ENCODE measurements at regions not wholly inside any gene's neighbourhood (a gene's known extent, or its start where the extent isn't known, plus 50 kb on each side); places are given as distances from the start of the nearest gene placed in this dataset.

DNA sequence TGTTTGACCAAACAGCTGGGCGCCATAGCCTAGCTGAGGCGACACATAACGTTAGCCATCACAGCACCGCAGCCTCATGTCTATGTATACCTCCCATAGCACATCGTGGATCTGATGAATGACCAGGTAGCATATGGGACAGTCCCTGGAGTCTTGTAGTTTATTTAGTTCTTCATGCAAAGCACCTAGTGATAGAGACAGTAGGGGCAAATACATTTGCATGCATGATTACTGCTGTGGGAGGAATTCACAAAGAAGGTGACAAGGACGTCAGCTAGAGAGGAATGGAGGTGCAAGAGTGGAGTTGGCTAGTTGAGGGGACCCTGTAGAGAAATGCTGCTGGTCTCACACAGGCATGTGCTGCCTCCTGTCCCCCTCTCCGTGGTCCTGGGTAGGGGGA, 478.9 kb upstream of the HS6ST1 start:
- Histone ChIP-seq H3K9me3 (ENCODE audit: insufficient read depth, low read depth, low read length) (no peaks in the 10 kb centered on the region), H3K9ac (ENCODE audit: low read depth, low read length) (no peak overlapping the region), H3K27me3 (ENCODE audit: insufficient read depth, low read length) (no peaks in the 10 kb centered on the region), H3K4me1 (ENCODE audit: insufficient read depth, low read length) (no peaks in the 10 kb centered on the region), H3K27ac (ENCODE audit: low read length) (no peak overlapping the region), H3K36me3 (ENCODE audit: insufficient read depth, low read depth, low read length) (no peaks in the 10 kb centered on the region), H3K4me3 (ENCODE audit: low read length) (no peak overlapping the region)

DNA sequence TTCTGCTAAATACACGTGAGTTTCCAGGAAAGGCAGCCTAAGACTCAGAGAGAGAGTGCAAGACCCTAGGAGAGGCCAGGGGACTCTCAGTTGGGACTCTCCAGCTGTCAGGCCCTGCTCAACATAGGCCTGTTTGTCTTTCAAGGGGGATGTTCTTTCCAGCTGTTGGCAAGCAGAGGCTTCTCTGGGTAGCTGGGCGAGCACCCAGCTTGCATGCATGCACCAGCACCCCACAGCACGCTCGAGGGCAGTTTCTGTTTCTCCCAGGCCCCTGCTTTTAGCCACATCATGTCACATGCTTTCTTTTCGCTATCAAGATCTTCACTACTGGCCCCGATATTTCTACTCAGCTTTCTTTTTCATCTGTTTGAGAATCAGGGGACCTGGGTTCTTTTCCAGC, 479.3 kb upstream of the HS6ST1 start:
- H3K27ac ChIP-seq (ENCODE audit: low read length) = no peak overlapping the region
- H3K36me3 ChIP-seq (ENCODE audit: insufficient read depth, low read depth, low read length) = no peaks in the 10 kb centered on the region
- no peaks in the 10 kb centered on the region for H3K9me3 ChIP-seq (ENCODE audit: insufficient read depth, low read depth, low read length)
- no peaks in the 10 kb centered on the region for H3K27me3 ChIP-seq (ENCODE audit: insufficient read depth, low read length)
- H3K4me1 ChIP-seq (ENCODE audit: insufficient read depth, low read length) = no peaks in the 10 kb centered on the region
- H3K9ac ChIP-seq (ENCODE audit: low read depth, low read length) = no peak overlapping the region
- no peak overlapping the region for H3K4me3 ChIP-seq (ENCODE audit: low read length)

DNA sequence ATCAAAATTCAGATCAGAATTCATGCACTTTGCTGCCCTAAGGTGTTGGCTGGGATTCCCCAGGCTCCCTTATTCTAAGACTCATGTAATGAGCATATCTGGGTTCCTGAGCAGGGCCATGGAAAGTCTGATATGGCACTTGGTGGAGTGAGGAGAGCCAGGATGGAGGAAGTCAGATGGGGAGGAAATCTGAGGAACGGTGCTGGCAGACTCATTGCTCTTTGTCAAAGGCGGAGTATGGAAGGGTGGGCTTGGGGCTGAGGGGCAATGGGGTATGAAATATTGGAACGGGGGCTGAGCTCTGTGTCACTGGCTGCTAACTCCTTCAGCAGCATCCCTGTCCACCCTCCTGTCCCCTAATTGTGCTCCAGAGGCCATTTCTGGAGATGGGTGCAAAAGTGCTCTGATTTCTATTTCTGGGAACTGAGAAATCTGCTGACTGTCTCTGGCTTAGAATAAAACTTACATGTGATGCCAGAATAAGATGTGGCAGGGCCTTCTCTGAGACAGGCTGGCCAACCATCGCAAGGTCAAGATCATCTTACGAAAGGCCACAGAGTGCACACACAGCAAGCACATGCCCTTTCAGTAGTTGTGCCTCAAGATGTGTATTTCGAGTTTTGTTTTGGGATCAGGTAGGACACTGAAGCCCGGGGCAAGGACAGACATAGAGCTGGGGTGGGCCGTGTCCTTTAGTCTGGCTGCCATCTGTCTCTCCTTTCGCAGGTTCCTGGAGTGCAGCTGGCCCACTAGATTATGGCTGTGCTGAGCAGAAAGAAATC, 480.0 kb upstream of the HS6ST1 start:
- Histone ChIP-seq H3K4me1 (ENCODE audit: insufficient read depth, low read length) (no peaks in the 10 kb centered on the region), H3K9me3 (ENCODE audit: insufficient read depth, low read depth, low read length) (no peaks in the 10 kb centered on the region), H3K27ac (ENCODE audit: low read length) (no peak overlapping the region), H3K27me3 (ENCODE audit: insufficient read depth, low read length) (no peaks in the 10 kb centered on the region), H3K9ac (ENCODE audit: low read depth, low read length) (no peak overlapping the region), H3K36me3 (ENCODE audit: insufficient read depth, low read depth, low read length) (no peaks in the 10 kb centered on the region), H3K4me3 (ENCODE audit: low read length) (no peak overlapping the region)

DNA sequence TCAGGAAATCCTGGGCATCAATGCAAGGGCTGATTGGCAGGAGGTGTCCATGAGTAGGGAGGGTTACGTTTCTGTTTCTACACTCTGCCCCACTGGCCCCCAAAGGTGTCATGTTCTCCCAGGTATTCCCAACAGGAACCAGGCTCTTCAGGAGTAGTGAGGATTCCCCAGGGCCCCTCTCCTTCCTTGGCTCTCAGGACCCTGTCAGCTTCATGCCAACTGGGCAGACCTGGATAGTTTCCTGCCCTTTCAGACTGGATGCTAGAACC, 480.6 kb upstream of the HS6ST1 start:
- no peak overlapping the region for H3K9ac ChIP-seq (ENCODE audit: low read depth, low read length)
- H3K4me3 ChIP-seq (ENCODE audit: low read length) = no peak overlapping the region
- no peaks in the 10 kb centered on the region for H3K9me3 ChIP-seq (ENCODE audit: insufficient read depth, low read depth, low read length)
- H3K27ac ChIP-seq (ENCODE audit: low read length) = no peak overlapping the region
- H3K27me3 ChIP-seq (ENCODE audit: insufficient read depth, low read length) = no peaks in the 10 kb centered on the region
- no peaks in the 10 kb centered on the region for H3K4me1 ChIP-seq (ENCODE audit: insufficient read depth, low read length)
- no peaks in the 10 kb centered on the region for H3K36me3 ChIP-seq (ENCODE audit: insufficient read depth, low read depth, low read length)

DNA sequence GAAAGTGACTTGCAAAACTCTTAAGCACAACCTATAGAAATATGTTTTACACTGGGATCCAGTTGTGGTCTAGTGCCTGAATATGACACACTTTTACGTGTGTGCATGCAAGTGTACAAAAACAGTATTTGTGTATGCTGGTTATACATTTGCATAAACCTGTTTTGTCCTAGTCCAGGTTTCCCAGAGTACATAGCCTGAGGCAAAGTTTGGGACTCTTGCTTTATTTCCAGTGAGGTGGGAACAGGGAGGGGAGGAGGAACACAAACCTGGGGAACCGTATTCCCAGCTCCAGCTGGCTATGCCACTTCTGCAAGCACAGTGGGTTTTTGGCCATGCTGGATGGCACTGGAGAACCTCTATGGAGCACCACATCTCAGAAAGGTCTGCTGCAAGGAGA, 481.1 kb upstream of the HS6ST1 start:
- H3K4me3 ChIP-seq (ENCODE audit: low read length) = no peak overlapping the region
- H3K27ac ChIP-seq (ENCODE audit: low read length) = no peak overlapping the region
- H3K4me1 ChIP-seq (ENCODE audit: insufficient read depth, low read length) = no peaks in the 10 kb centered on the region
- H3K36me3 ChIP-seq (ENCODE audit: insufficient read depth, low read depth, low read length) = no peaks in the 10 kb centered on the region
- no peaks in the 10 kb centered on the region for H3K27me3 ChIP-seq (ENCODE audit: insufficient read depth, low read length)
- no peak overlapping the region for H3K9ac ChIP-seq (ENCODE audit: low read depth, low read length)
- no peaks in the 10 kb centered on the region for H3K9me3 ChIP-seq (ENCODE audit: insufficient read depth, low read depth, low read length)

GRCh38 chr2:128801576-128801975, 482.9 kb upstream of the HS6ST1 start:
- Histone ChIP-seq H3K4me3 (ENCODE audit: low read length) (no peak overlapping the region), H3K9me3 (ENCODE audit: insufficient read depth, low read depth, low read length) (no peaks in the 10 kb centered on the region), H3K9ac (ENCODE audit: low read depth, low read length) (no peak overlapping the region), H3K27ac (ENCODE audit: low read length) (no peak overlapping the region), H3K27me3 (ENCODE audit: insufficient read depth, low read length) (no peaks in the 10 kb centered on the region), H3K36me3 (ENCODE audit: insufficient read depth, low read depth, low read length) (no peaks in the 10 kb centered on the region), H3K4me1 (ENCODE audit: insufficient read depth, low read length) (no peaks in the 10 kb centered on the region)

GRCh38 chr2:128803222-128803621, 484.6 kb upstream of the HS6ST1 start:
- no peak overlapping the region for H3K9ac ChIP-seq (ENCODE audit: low read depth, low read length)
- no peaks in the 10 kb centered on the region for H3K36me3 ChIP-seq (ENCODE audit: insufficient read depth, low read depth, low read length)
- H3K27ac ChIP-seq (ENCODE audit: low read length) = no peak overlapping the region
- H3K4me1 ChIP-seq (ENCODE audit: insufficient read depth, low read length) = no peaks in the 10 kb centered on the region
- no peaks in the 10 kb centered on the region for H3K27me3 ChIP-seq (ENCODE audit: insufficient read depth, low read length)
- 0 out of 2 replicates have a peak, but pooled peaks cover 5% of the 10 kb centered on the region for H3K9me3 ChIP-seq (ENCODE audit: insufficient read depth, low read depth, low read length)
- no peak overlapping the region for H3K4me3 ChIP-seq (ENCODE audit: low read length)

DNA sequence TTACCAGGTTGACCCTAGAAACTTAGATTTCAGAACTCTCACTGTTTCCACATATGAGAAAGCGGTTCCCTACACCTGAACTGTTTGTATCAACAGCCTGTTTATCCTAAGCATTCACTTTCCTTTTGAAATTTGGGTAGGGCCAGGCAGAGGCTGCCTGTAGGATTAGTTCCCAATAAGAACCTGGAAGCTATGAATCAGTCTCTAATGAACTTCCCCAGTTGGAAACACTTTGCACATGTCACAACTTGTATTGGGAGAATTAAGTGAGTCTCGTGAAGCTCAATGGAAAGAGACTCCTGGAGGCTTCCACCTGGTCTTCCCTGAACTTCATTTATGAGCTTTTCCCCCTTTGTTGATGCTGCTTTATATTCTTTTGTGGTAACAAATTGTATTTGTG, 486.6 kb upstream of the HS6ST1 start:
- no peak overlapping the region for H3K9ac ChIP-seq (ENCODE audit: low read depth, low read length)
- H3K4me1 ChIP-seq (ENCODE audit: insufficient read depth, low read length) = no peaks in the 10 kb centered on the region
- H3K9me3 ChIP-seq (ENCODE audit: insufficient read depth, low read depth, low read length) = 0 out of 2 replicates have a peak, but pooled peaks cover 5% of the 10 kb centered on the region
- H3K27me3 ChIP-seq (ENCODE audit: insufficient read depth, low read length) = no peaks in the 10 kb centered on the region
- no peak overlapping the region for H3K4me3 ChIP-seq (ENCODE audit: low read length)
- H3K36me3 ChIP-seq (ENCODE audit: insufficient read depth, low read depth, low read length) = no peaks in the 10 kb centered on the region
- H3K27ac ChIP-seq (ENCODE audit: low read length) = no peak overlapping the region

- Histone ChIP-seq H3K27ac (ENCODE audit: low read length) (no peak overlapping the region), H3K4me3 (ENCODE audit: low read length) (no peak overlapping the region), H3K4me1 (ENCODE audit: insufficient read depth, low read length) (no peaks in the 10 kb centered on the region), H3K27me3 (ENCODE audit: insufficient read depth, low read length) (no peaks in the 10 kb centered on the region), H3K36me3 (ENCODE audit: insufficient read depth, low read depth, low read length) (no peaks in the 10 kb centered on the region), H3K9me3 (ENCODE audit: insufficient read depth, low read depth, low read length) (0 out of 2 replicates have a peak, but pooled peaks cover 5% of the 10 kb centered on the region), H3K9ac (ENCODE audit: low read depth, low read length) (no peak overlapping the region)
Measured at GRCh38 chr2:128805918-128806317, 487.2 kb upstream of the HS6ST1 start.

DNA sequence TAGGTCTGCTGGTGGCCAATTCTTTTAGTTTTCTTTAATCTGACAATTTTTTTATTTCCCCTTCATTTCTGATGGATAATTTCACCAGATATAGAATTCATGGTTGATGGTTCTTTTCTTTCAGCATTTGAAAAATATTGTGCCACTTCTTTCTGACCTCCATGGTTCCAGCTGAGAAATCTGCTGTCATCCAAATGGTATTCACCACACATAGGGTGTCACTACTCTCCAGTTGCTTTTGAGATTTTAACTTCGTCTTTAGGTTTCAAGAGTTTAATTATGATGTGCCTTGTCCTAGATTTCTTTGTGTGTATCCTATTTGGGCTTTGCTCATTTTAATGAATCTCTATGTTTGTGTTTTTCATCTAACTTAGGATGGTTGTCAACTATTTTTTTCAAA, 488.6 kb upstream of the HS6ST1 start:
- H3K4me1 ChIP-seq (ENCODE audit: insufficient read depth, low read length) = no peaks in the 10 kb centered on the region
- H3K27me3 ChIP-seq (ENCODE audit: insufficient read depth, low read length) = no peaks in the 10 kb centered on the region
- H3K9me3 ChIP-seq (ENCODE audit: insufficient read depth, low read depth, low read length) = 0 out of 2 replicates have a peak, but pooled peaks cover 5% of the 10 kb centered on the region
- no peak overlapping the region for H3K27ac ChIP-seq (ENCODE audit: low read length)
- H3K36me3 ChIP-seq (ENCODE audit: insufficient read depth, low read depth, low read length) = no peaks in the 10 kb centered on the region
- H3K9ac ChIP-seq (ENCODE audit: low read depth, low read length) = no peak overlapping the region
- no peak overlapping the region for H3K4me3 ChIP-seq (ENCODE audit: low read length)

- no peaks in the 10 kb centered on the region for H3K27me3 ChIP-seq (ENCODE audit: insufficient read depth, low read length)
- H3K27ac ChIP-seq (ENCODE audit: low read length) = no peak overlapping the region
- H3K36me3 ChIP-seq (ENCODE audit: insufficient read depth, low read depth, low read length) = no peaks in the 10 kb centered on the region
- no peaks in the 10 kb centered on the region for H3K4me1 ChIP-seq (ENCODE audit: insufficient read depth, low read length)
- H3K9me3 ChIP-seq (ENCODE audit: insufficient read depth, low read depth, low read length) = 0 out of 2 replicates have a peak, but pooled peaks cover 5% of the 10 kb centered on the region
- H3K9ac ChIP-seq (ENCODE audit: low read depth, low read length) = no peak overlapping the region
- H3K4me3 ChIP-seq (ENCODE audit: low read length) = no peak overlapping the region
Measured at GRCh38 chr2:128808462-128809258, 490.0 kb upstream of the HS6ST1 start.

GRCh38 chr2:128809259-128809636, 490.6 kb upstream of the HS6ST1 start:
- H3K4me3 ChIP-seq (ENCODE audit: low read length) = no peak overlapping the region
- no peaks in the 10 kb centered on the region for H3K27me3 ChIP-seq (ENCODE audit: insufficient read depth, low read length)
- 0 out of 2 replicates have a peak, but pooled peaks cover 5% of the 10 kb centered on the region for H3K9me3 ChIP-seq (ENCODE audit: insufficient read depth, low read depth, low read length)
- no peaks in the 10 kb centered on the region for H3K36me3 ChIP-seq (ENCODE audit: insufficient read depth, low read depth, low read length)
- H3K27ac ChIP-seq (ENCODE audit: low read length) = no peak overlapping the region
- H3K9ac ChIP-seq (ENCODE audit: low read depth, low read length) = no peak overlapping the region
- no peaks in the 10 kb centered on the region for H3K4me1 ChIP-seq (ENCODE audit: insufficient read depth, low read length)
